HG02943 (cell line): ENCODE measurements at regions not wholly inside any gene's neighbourhood (a gene's known extent, or its start where the extent isn't known, plus 50 kb on each side); places are given as distances from the start of the nearest gene placed in this dataset.
"Not testable (repeated sequence)": the region's sequence is repeated elsewhere in the genome, so short reads cannot be mapped to it uniquely, and the experiment has no call there.

Experiments used
- ATAC-seq: cut with Tn5 transposase; IDR thresholded peaks from one replicate; pipeline ENCODE4 v1.9.1; 2021; ENCODE audit warnings: mild to moderate bottlenecking, low read depth, moderate library complexity; ENCODE audit not compliant: unreplicated experiment

GRCh38 chr12:118534003-118534402 lies 157.6 kb downstream of the SUDS3 start:
- no peak for ATAC-seq

- no peak for ATAC-seq
Observed at GRCh38 chr12:118536306-118536906, 160.1 kb downstream of the SUDS3 start.

GRCh38 chr12:118537481-118537917 lies 161.1 kb downstream of the SUDS3 start:
- no peak for ATAC-seq

GRCh38 chr12:118541071-118541470 lies 164.7 kb downstream of the SUDS3 start:
- ATAC-seq, result no peak

GRCh38 chr12:118541934-118542333 lies 165.6 kb downstream of the SUDS3 start:
- no peak for ATAC-seq

- no peak for ATAC-seq
Observed at GRCh38 chr12:118543651-118544050, 167.3 kb downstream of the SUDS3 start.

GRCh38 chr12:118544569-118544968 lies 168.2 kb downstream of the SUDS3 start:
- ATAC-seq, result no peak

GRCh38 chr12:118547606-118548005 lies 171.3 kb downstream of the SUDS3 start:
- not testable (repeated sequence) for ATAC-seq

- ATAC-seq, result no peak
Observed at GRCh38 chr12:118548887-118549509, 172.6 kb downstream of the SUDS3 start.

- no peak for ATAC-seq
Observed at GRCh38 chr12:118549510-118549980, 173.2 kb downstream of the SUDS3 start.

- no peak for ATAC-seq
Observed at GRCh38 chr12:118553856-118554504, 177.6 kb downstream of the SUDS3 start.

GRCh38 chr12:118558941-118559340 lies 182.6 kb downstream of the SUDS3 start:
- no peak for ATAC-seq

GRCh38 chr12:118560733-118561132 lies 184.4 kb downstream of the SUDS3 start:
- ATAC-seq, result no peak

GRCh38 chr12:118571730-118572129 lies 195.4 kb downstream of the SUDS3 start:
- ATAC-seq, result no peak

- no peak for ATAC-seq
Observed at GRCh38 chr12:118574288-118574687, 197.9 kb downstream of the SUDS3 start.

GRCh38 chr12:118575730-118576129 lies 199.4 kb downstream of the SUDS3 start:
- no peak for ATAC-seq

GRCh38 chr12:118581371-118581770 lies 205.0 kb downstream of the SUDS3 start:
- ATAC-seq, result no peak

- no peak for ATAC-seq
Observed at GRCh38 chr12:118582863-118583262, 206.5 kb downstream of the SUDS3 start.

- no peak for ATAC-seq
Observed at GRCh38 chr12:118586433-118586832, 210.1 kb downstream of the SUDS3 start.

GRCh38 chr12:118589162-118589561 lies 212.8 kb downstream of the SUDS3 start:
- no peak for ATAC-seq

- no peak for ATAC-seq
Observed at GRCh38 chr12:118590406-118591150, 214.2 kb downstream of the SUDS3 start.
